LHCN-M2 (cell line): ENCODE measurements at regions not wholly inside any gene's neighbourhood (a gene's known extent, or its start where the extent isn't known, plus 50 kb on each side); places are given as distances from the start of the nearest gene placed in this dataset.

Experiments used
- DNase-seq: peaks from one replicate; pipeline ENCODE4 v3.0.0-alpha.2; 2012; ENCODE audit warnings: low read depth

DNA sequence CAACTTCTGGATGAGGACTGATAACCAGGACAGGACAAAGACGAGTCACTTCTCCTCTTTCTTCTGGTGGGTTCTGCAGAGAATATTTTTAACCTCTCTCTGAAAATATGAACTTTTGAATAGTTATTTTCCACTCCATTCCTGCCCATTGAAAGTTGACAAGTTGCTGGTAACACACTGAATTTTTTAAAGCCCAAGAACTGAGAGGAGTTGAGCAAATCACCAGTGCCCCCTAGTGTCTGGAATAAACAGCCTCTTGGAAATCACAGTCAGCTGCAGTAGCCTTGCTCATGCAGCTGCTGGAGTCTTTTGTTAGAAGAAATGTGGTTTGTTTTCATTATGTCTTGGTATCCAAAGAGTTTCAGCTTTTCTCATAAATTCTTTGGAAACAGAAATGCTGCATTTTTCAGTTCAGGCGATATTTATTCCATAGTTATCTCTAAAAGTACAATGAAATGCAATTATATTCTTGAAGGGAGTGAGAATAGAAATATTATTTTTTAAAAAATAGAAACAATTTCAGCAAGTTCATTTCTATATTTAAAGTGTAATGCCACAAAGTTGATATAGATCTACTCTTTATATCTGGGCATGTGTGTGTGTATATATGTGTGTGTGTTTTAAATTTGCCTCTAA is 741.0 kb upstream of the CBLB start:
- peak; percentile 93 for DNase-seq

DNA sequence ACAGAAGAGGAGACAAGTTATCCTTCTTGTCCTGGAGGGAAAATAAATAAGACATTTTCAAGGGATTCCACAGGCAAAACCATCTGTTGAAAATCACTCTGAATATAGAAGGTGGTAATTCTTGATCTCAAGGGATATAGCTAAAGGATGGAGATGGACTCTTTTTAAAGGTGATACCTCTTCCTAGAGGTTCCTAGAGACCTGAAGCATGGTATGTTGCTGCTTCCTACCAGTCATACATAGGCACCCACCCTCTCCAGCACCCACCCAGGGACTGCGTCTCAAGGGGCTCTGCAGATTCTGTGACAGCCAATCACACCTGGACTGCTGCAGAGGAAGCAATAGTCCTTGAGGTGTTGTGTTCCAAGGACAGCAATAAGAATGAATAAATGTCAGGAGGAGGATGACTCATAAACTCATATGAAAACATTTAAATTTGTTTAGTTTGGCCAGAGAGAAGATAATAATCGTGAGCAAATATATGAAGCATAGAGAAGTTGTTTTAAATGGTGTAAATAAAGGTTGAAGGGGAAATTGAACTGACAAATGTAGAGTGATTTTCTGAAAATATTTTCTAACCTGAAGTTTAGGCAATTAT is 741.6 kb upstream of the CBLB start:
- peak; percentile 52 for DNase-seq

DNA sequence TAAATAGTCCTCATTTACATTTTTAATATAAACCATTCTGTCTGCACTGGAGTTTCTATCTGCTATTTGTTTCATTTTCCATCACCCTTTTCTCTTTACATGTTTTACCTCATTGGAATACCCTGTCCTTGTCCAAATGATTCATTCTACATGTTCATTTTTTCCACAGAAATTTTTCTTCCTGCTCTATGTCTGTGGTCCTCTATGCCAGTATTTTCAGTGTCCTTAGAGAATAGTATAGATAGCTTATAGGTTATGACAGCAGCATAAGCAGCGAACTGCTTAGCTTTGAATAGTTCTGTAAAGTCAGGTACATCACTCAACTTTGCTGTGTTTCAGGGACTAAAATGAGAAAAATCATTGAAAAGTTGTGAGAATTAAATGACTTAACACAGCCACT is 742.3 kb upstream of the CBLB start:
- no peak for DNase-seq

DNA sequence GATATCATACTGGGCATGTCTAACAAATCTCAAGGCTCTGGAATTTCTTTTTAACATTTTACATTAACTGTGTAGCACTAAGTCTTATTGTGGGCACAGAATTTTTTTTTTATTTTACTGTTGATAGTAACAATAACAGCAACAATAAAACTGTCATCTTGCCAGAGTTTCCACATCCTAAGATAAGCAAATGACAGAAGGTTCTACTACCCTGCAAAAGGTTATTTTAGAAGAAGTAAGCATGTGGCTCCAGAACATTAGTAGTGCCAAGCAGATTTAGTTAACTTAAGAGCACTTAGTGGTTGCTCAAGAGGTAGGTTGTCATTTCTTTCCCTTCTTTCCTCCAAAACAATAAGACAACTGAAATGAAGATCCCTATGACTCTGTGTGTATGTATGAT is 743.0 kb upstream of the CBLB start:
- peak; percentile 36 for DNase-seq

GRCh38 chr3:106616556-106616955 is 747.7 kb upstream of the CBLB start:
- DNase-seq, result no peak

GRCh38 chr3:106617276-106617675 is 748.5 kb upstream of the CBLB start:
- DNase-seq, result no peak

DNA sequence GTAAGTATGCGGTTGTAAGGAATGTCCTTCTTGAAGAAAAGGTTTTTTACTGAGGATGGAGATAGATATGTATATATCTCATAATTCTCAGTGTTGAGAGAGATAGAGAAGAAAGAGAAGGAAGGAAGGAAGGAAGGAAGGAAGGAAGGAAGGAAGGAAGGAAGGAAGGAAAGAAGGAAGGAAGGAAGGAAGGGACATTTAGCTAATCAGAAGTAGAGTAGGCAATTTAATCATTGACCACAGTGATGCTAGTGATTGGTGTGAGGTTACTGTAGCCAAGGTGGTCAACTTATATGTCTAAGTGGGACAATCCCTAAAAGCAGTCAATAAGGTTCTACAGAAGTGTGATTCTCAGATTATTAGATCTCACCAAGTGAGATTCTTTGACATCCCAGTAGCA is 751.8 kb upstream of the CBLB start:
- no peak for DNase-seq

DNA sequence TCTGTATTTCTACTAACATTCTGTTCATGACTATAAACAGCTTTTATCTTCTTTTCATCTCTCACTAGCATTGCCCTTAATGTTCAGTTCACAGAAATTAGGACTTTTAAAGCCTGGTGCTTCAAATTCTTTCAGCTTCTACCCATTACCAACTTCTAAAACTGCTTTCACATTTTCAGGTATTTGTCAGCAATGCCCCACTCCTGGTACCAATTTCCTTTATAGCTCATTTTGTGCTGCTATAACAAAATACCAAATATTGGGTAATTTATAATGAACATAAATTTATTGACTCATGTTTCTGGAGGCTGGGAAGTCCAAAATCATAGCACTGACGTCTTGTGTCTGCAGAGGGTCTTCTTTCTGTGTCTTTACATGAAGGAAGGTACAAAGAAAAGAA is 753.1 kb upstream of the CCDC54 start:
- DNase-seq, result no peak

DNA sequence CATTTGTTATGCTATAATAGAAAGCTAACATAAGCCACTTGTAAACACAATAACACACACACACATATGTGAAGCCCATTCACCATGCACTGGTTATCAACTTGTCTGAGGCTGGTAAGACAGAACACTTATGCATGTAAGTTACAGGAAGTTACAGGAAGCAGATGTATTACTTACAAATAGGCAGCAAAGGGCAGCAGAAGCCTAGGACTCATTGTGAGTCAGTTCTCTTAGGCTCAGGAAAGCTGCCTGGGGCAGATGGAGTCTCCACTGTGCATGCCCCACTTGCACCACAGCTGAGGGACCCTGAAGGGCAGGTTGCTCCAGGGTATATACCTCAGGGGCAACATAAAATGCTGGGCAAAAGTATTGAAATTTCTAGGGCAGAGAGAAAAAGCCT is 748.8 kb upstream of the CCDC54 start:
- peak; percentile 61 for DNase-seq

- DNase-seq, result no peak
Measured at GRCh38 chr3:106629215-106629832, 747.9 kb upstream of the CCDC54 start.

- no peak for DNase-seq
Measured at GRCh38 chr3:106631373-106632108, 745.7 kb upstream of the CCDC54 start.

DNA sequence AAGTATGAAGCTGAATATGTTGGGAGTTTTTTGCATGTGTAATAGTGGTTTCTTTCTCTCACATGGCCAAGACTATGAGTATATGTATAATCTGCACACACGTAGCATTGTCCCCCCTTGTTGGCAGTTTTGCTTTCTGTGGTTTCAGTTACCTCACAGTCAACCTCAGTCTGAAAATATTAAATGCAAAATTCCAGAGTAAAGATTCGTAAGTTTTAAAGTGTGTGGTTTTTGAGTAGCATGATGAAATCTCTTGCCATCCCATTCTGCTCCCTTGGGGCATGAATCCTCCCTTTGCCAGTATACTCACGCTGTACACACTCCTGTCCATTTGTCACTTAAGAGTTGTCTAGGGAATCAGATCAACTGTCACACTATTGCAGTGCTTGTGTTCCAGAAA is 742.0 kb upstream of the CCDC54 start:
- DNase-seq, result peak; percentile 90

DNA sequence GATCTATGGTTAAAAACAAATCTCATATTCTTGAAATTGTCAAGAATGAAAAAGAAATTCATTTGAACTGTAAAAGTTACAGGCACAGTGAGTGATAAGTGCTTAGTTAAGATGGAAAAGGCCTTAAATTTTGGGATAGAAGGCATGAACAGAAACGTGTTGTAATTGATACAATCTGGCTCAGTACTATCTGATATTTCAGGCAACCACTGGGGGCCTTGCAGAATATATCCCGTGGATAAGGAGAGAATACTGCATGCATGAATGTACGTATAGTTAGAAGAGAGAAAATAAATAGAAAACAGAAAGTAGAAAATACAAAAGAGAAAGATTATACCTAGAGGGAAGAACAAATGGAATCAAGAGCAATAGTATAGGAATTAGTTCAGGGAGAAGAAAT is 741.4 kb upstream of the CCDC54 start:
- DNase-seq, result no peak

DNA sequence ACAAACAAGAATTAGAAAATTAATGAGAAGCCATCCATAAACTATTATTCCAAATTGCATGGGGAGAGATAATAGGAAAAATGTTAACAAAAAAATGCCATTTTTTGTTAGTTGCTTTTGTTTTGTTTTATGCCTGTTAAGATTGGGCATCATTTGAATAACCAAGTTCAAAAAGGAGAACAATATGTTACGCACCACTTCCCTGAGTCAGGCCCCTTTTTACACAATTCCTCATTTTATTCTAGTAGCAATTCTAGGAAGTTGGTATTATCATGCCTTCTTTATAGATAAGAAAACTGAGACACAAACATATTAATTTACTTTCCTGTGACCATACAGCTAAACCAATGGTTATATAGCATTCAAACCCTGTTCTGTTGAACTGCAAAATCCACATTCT is 736.9 kb upstream of the CCDC54 start:
- DNase-seq, result no peak

- no peak for DNase-seq
Measured at GRCh38 chr3:106642161-106642560, 735.1 kb upstream of the CCDC54 start.

DNA sequence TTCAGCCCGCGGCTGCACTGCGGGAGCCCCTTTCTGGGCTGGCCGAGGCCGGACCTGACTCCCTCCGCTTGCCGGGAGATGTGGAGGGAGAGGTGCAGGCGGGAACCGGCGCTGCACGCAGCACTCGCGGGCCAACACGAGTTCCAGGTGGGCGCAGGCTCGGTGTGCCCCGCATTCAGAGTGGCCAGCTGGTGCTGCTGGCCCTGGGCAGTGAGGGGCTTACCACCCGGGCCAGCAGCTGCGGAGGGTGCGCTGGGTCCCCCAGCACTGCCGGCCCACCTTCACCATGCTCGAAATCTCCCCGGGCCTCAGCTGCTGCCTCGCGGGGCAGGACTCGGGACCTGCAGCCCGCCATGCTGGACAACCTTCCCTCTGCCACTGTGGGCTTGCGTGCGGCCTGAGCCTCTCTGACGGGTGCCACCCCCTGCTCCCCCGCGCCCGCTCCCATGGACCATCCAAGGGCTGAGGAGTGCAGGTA is 733.5 kb upstream of the CCDC54 start:
- DNase-seq, result no peak

DNA sequence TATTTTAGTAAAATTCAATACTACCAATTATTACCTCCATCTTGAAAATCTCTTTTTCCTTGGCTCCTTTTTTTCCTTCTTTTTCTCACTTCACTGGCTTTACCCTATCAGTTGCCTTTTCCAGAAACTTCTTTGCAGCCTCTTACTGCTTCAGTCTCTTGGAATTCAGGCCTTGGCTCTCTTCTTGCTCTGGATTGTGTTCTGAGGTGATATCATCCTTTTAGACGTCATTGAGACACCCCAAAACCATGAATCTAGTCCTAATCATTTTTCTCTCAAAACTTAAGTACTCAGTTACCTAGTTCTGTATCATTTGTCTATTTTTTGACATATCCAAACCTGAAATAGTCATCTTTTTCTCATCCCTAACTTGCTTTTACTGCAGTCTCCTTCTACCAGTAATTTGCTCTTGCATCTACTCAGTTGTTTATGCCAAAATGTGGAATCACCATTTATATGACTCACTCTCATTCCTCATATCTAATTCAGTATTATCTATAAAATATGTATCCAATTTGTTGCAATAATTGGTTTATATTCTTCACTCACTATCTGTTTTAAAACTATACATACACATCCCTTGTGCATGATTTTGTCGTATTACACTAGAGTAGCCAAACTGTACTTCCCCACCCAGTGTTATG is 703.2 kb upstream of the CCDC54 start:
- no peak for DNase-seq

GRCh38 chr3:106675451-106675850 is 701.8 kb upstream of the CCDC54 start:
- DNase-seq, result no peak

GRCh38 chr3:106678657-106679390 is 698.4 kb upstream of the CCDC54 start:
- no peak for DNase-seq

DNA sequence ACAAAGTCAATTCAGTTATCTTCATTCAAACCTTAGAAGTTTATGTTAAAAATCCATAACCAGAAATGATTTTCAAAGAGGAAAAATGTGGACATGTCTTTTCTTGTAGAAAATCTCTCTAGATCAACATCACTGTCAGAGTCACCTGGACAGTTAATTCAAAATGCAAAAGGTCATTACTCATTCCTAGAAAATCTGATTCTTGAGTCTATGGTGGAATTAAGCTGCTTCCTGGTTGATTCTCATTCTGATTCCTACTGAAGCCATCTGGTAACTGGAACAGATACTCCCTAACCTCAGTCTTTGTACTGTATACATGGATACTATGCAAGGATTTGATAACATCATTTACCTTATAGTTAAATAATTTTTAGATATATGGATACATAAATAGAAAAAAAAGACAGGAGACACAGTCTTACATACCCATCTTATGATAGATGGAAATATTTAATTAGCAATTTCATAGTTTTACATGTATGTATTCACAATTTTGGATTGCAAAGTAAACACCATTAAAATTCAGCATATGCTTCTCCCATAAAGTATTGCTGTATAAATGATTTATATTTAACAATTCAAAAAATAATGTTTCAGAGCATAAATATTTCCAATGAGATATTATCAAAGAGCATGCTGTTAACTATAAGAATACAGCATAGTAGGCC is 693.2 kb upstream of the CCDC54 start:
- DNase-seq, result peak; percentile 9

GRCh38 chr3:106685745-106686144 is 691.5 kb upstream of the CCDC54 start:
- DNase-seq, result no peak
